HG03520 (cell line): ENCODE measurements at regions not wholly inside any gene's neighbourhood (a gene's known extent, or its start where the extent isn't known, plus 50 kb on each side); places are given as distances from the start of the nearest gene placed in this dataset.
"Not testable (repeated sequence)": the region's sequence is repeated elsewhere in the genome, so short reads cannot be mapped to it uniquely, and the experiment has no call there.

Experiments
- ATAC-seq: cut with Tn5 transposase; IDR thresholded peaks from one replicate; pipeline ENCODE4 v1.9.1; 2021; ENCODE audit warnings: mild to moderate bottlenecking, moderate library complexity; ENCODE audit not compliant: unreplicated experiment

DNA sequence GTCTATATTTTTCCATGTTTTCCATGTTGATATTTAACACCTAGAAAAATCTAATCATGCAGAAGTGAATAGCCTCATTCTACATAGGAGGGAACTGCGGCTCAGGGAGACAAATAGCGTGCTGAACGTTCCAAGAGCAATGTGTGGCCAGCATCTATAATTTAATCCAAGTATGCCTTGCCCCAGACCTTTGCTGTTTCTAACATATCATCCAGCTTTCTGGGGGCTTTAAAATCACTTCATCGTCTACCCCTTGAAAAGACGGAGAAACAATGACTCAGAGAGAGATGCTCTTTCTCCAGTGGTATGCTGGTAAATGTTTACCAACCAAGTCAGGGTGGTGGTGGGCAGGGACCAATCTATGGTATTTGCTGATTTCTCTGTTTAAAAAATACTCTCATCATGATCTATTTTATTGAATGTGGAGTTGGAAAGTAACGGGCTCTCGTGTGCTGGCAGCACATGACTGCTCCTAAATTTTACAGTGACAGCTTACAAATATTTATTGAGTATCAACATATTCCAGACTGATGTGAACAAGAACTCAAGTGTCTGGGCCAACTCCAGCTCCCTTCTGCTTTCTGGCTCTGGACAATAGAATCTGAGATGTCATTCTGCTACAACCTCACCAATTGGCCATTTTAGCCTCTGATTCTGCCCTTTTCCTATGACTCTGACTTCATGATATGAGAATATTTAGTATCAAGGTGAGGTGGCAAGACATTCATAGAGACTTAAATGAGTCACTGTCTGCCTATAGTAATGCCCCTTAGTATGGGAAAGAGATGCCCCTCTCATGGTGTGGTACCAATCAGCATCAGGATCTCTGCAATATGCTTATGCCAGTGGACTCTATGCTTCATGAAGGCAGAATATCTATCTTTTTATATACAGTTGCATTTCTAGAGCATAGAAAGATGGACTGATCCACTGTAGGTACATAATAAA is 407.4 kb upstream of the TNC start:
- ATAC-seq, result no peak

GRCh38 chr9:115531410-115532125 is 413.6 kb upstream of the TNC start:
- ATAC-seq, result no peak

DNA sequence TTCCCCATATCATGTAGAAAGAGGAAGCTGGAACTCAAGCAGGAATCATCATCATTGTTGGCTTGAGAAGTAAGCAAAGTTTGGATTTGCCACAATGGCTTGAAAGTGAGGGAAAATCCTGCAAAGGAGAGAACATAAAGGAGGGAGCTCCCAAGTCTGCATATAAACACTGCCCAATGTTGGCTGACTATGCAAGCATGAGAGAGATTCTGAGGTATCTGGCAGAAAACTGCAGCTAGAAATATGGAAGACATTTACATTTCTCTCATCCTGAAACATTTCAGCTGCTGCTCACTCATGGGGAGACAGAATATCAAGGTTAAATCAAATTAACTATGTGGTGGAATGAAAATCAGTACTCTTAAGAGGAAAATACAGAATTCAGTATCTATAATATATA is 415.6 kb upstream of the TNC start:
- no peak for ATAC-seq

GRCh38 chr9:115540091-115540490 is 422.1 kb upstream of the TNC start:
- ATAC-seq, result no peak

DNA sequence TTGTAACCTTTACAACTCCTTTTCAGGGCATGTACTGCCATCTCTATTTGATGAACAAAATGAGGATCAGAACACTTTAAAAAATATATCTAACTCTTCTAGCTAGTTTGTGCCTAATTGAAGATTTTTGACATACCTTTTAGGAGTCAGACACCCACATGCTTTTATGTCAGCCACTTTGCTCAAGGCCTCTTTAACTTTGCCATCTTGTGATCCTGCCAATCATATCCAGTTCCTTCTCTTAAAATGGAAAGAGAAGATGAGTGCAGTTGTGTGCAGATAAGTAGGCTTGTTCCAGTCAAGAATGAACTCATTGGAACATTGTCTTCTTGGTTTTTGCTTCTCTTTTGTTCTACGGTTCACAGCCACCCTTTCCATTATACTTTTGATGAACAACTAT is 425.6 kb upstream of the TNC start:
- ATAC-seq, result no peak

- ATAC-seq, result no peak
These were observed 430.8 kb upstream of the TNC start for GRCh38 chr9:115548609-115549260.

DNA sequence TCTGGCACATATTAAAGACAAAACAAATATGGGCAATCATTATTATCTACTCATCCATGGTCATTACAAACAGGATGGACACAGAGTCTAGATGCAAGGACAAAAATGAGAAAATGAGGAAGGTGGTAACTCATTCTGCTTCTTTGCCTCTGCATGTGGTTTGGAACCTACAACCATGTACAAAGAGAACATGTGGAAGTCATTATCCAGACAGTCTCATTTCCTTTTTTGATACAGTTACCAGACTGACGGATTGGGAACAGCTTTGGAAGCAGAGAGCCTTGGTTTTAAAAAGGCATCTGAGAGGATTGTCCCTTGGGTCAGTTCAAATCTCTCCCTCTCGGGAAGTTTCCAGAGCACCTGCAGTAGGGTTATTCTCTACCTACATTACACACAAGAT is 433.4 kb upstream of the TNC start:
- ATAC-seq, result no peak

DNA sequence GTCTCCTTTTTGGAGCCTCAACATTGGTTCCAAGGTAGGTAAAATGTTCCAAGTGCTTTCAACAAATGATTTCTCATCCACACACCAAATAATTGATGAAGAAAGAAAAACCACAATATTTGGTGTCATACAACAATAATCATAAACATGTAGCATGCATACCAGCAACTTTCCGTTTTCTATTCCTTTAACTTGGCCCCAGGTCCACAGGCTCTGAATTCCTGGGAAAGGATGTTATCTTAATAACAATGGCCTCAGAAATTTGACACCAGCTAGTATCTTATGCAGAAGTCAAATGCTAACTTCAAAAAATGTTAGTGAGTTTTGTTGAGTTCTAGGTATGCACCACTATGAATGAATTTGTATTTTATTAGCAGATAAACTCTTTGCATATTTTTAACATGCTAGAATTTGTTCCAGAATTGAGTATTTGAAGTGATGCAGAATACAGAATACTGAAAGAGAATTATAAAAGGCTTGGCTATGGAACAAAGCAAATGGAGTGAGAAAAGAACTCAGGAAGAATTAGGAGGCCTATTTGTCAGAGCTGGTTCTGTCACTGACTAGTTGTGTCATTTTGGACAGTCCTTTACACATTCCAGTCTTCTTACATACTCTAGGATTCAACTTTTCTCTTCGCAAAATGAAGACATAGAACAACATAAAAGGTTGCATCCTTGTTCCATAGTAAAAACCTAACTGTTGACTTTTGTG is 435.3 kb upstream of the TNC start:
- ATAC-seq, result no peak

- no peak for ATAC-seq
These were observed 438.5 kb upstream of the TNC start for GRCh38 chr9:115556432-115556831.

DNA sequence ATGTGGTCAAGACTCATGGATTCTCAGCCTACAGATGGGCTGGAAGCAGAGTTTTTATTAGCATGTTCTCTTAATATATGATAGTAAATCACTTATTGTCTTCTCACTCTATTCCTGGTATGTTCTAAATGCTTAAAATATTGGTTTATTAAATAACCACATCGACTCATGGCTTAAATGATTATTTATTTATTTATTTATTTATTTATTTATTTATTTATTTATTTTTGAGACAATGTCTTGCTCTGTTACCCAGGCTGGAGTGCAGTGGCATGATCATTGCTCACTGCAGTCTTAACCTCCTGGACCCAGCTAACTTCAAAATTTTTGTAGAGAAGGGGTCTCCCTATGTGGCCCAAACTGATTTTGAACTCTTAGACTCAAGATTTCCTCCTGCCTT is 457.2 kb upstream of the TNC start:
- no peak for ATAC-seq

GRCh38 chr9:115585458-115585857 is 467.5 kb upstream of the TNC start:
- not testable (repeated sequence) for ATAC-seq

GRCh38 chr9:115587310-115587709 is 469.4 kb upstream of the TNC start:
- no peak for ATAC-seq

DNA sequence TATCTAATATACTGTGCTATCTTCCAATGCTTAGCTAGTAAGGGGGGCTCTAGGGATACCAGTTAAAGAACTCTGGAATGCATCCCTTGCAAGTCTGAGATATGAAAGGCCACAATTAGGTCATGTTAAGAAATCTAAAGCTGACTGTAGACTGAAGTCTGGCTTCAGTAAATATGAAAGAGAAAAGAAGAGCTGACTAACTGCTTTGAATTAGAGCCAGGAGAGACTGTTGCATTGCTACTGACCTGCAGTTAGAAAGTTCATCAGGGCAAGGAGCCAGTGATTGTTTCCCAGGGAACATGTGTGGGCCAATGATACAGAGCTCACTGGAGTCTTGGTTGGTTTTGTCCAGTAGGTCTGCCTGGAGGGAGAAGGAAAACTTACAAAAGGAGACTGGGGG is 472.1 kb upstream of the TNC start:
- ATAC-seq, result no peak

DNA sequence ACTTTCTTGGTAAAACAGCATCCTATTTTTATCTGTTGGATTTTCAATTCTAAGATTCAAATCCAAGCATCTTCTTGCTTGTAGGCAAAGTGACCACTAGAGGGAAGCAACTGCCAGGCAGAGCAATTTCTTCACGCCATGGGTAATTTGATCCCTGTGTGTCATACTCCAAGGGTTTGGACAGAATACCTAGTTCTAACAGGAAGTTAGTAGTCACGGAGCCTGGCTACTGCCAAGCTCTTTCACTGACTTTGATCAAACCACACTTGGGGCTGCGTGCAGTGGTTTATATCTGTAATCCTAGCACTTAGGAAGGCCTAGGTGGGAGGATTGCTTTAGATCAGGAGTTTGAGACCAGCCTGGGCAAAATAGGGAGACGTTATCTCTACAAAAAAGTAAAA is 473.6 kb upstream of the TNC start:
- peak; percentile 58 for ATAC-seq

DNA sequence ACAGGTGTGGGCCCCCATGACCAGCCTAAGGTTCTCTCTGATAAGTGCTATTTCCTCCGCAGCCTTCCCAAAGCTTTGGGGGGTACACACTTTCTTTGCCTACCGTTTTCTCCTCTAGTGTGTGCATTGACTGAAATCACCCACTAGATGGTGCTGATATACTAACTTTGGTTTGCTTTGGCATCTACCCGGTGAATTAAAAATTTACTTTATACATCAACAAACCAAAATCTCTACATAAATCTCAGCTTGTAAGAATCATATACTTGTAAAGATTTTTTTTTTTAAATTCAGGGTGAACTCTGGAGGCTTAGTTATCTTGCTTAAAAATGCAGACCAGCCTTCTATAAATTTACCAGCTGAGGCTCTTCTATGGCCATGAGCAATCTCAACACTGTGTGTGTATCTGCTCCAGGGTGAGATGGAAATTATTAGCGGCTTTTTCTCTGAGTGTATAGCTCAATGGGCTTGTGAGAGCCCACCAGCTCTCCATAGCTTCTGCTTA is 475.7 kb upstream of the TNC start:
- ATAC-seq, result no peak

DNA sequence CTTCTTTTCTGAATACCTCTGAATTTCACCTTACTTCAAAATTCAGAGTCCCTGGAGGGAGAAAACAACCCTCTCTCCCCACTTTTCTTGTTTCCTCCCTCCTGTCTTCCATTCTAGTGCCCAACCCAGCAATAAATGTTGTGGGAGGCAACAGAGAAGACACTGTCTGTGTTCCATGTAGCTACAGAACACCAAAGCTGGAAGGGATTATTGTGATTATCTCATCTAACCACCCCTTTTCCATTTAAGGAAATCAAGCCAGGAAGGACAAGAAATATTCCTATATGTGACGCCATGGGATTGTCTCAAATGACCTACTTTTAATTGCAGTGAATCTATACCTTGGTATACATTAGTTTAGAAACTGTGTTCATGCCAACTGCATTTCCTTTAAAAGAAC is 476.6 kb upstream of the TNC start:
- ATAC-seq, result no peak

- no peak for ATAC-seq
These were observed 478.2 kb upstream of the TNC start for GRCh38 chr9:115596021-115596745.

GRCh38 chr9:115596746-115597080 is 478.8 kb upstream of the TNC start:
- no peak for ATAC-seq

- ATAC-seq, result no peak
These were observed 479.5 kb upstream of the TNC start for GRCh38 chr9:115597330-115597895.

DNA sequence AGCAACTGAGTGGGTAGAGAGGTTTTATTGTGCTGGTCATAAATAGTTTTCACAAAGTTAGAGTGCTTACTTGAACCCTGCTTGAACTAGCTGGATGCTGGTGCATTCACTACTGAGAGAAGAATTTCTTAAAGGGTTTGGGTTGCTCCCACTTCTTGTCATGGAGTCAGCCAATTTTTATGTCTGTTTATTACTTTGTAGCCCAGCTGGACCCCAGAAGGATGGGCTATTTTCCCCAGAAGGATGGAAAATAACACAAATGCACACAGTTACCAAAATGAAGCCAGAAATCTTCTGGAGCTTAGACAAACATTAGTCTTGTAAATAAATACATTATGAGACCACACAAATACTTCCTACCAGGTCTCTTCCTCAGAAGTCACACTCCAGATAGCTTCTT is 480.8 kb upstream of the TNC start:
- no peak for ATAC-seq
